Activated naive CD4-positive, alpha-beta T cell (primary cell): ENCODE measurements at regions not wholly inside any gene's neighbourhood (a gene's known extent, or its start where the extent isn't known, plus 50 kb on each side); places are given as distances from the start of the nearest gene placed in this dataset.
"Not testable (repeated sequence)": the region's sequence is repeated elsewhere in the genome, so short reads cannot be mapped to it uniquely, and the experiment has no call there.

Source experiments
- DNase-seq, 4 experiments: peaks; one replicate each; lab custom pipeline; 2025; lab: John Stamatoyannopoulos, UW

GRCh38 chr4:67038228-67038566, 507.1 kb downstream of the CENPC start:
- no peak for DNase-seq

GRCh38 chr4:67037504-67038227, 507.6 kb downstream of the CENPC start:
- no peak for DNase-seq

GRCh38 chr4:67036791-67037190, 508.5 kb downstream of the CENPC start:
- DNase-seq: no peak

GRCh38 chr4:67035986-67036385, 509.3 kb downstream of the CENPC start:
- no peak for DNase-seq

GRCh38 chr4:67035501-67035900, 509.8 kb downstream of the CENPC start:
- no peak for DNase-seq

GRCh38 chr4:67030636-67031035, 514.7 kb downstream of the CENPC start:
- DNase-seq: no peak

GRCh38 chr4:67020438-67020797, 524.9 kb downstream of the CENPC start:
- no peak for DNase-seq

GRCh38 chr4:67019686-67020437, 525.4 kb downstream of the CENPC start:
- DNase-seq: no peak

- no peak for DNase-seq
These were observed 530.7 kb downstream of the CENPC start for GRCh38 chr4:67014592-67014991.

- no peak for DNase-seq
These were observed 538.5 kb downstream of the CENPC start for GRCh38 chr4:67006791-67007190.

- DNase-seq: no peak
These were observed 553.8 kb downstream of the CENPC start for GRCh38 chr4:66991521-66991920.

- DNase-seq: no peak
These were observed 570.6 kb downstream of the CENPC start for GRCh38 chr4:66974665-66975064.

GRCh38 chr4:66972087-66972486, 573.2 kb downstream of the CENPC start:
- no peak for DNase-seq

GRCh38 chr4:66964467-66964866, 580.8 kb downstream of the CENPC start:
- DNase-seq: no peak

- no peak for DNase-seq
These were observed 582.2 kb downstream of the CENPC start for GRCh38 chr4:66963084-66963483.

GRCh38 chr4:66959207-66959606, 586.1 kb downstream of the CENPC start:
- DNase-seq: no peak

GRCh38 chr4:66956852-66957251, 588.5 kb downstream of the CENPC start:
- no peak for DNase-seq

GRCh38 chr4:66956426-66956825, 588.9 kb downstream of the CENPC start:
- no peak for DNase-seq

- DNase-seq: no peak
These were observed 589.5 kb downstream of the CENPC start for GRCh38 chr4:66955784-66956183.

GRCh38 chr4:66949419-66949818, 595.9 kb downstream of the CENPC start:
- no peak for DNase-seq

GRCh38 chr4:66946761-66947160, 598.5 kb downstream of the CENPC start:
- no peak for DNase-seq

GRCh38 chr4:66943112-66943511, 602.2 kb downstream of the CENPC start:
- DNase-seq: no peak

GRCh38 chr4:66931981-66932380, 613.3 kb downstream of the CENPC start:
- not testable (repeated sequence) for DNase-seq

- no peak for DNase-seq
These were observed 615.1 kb downstream of the CENPC start for GRCh38 chr4:66930206-66930605.
